BJ (cell line): ENCODE measurements at regions not wholly inside any gene's neighbourhood (a gene's known extent, or its start where the extent isn't known, plus 50 kb on each side); places are given as distances from the start of the nearest gene placed in this dataset.
A peak's percentile ranks its signal among the peaks of the same experiment; 100 is the strongest.
"Not testable (repeated sequence)": the region's sequence is repeated elsewhere in the genome, so short reads cannot be mapped to it uniquely, and the experiment has no call there.

Experiments used
- CTCF ChIA-PET: fragments of 350-600 bp; formaldehyde crosslinking; extraction: SDS; loops from one replicate; lab custom pipeline; 2021; ENCODE audit warnings: antibody characterized with exemption, inconsistent platforms; lab: Yijun Ruan, JAX
- POLR2A ChIA-PET: fragments of 300-600 bp; sonication (Branson Sonifier 250); formaldehyde crosslinking; extraction: SDS; loops from one replicate; lab custom pipeline; 2021; ENCODE audit warnings: antibody characterized with exemption; lab: Charles Lee
- DNase-seq: peaks from one replicate; pipeline ENCODE4 v3.0.0-alpha.2; 2011; ENCODE audit warnings: low read depth
- H3K27me3 ChIP-seq: 2 replicates; pipeline ENCODE4 v1.6.0; 2011; ENCODE audit warnings: low read length; ENCODE audit not compliant: control insufficient read depth, insufficient read depth
- H3K36me3 ChIP-seq: 2 replicates; pipeline ENCODE4 v1.5.1; 2011; ENCODE audit warnings: low read length; ENCODE audit not compliant: control insufficient read depth, insufficient read depth
- H3K4me3 ChIP-seq: 2 replicates; pipeline ENCODE4 v1.5.1; 2011; ENCODE audit warnings: low read depth, mild to moderate bottlenecking, control low read depth, low read length
- CTCF ChIP-seq: IDR thresholded peaks from 2 replicates; pipeline ENCODE4 v1.5.1; 2011; ENCODE audit warnings: low read depth, mild to moderate bottlenecking, control low read depth, inconsistent platforms, low read length, moderate library complexity; ENCODE audit not compliant: insufficient read depth

- ChIA-PET POLR2A (no interaction called here), CTCF (interaction anchor here (0.8 kb wide), 1 partner anchor 184 kb away, joined by 3 read pairs; no protein-coding TSS in a partner anchor)
- no peaks in the 10 kb centered on the region; the same call in 1 of the 2 replicates for H3K36me3 ChIP-seq
- no peaks in the 10 kb centered on the region for H3K27me3 ChIP-seq
- TF ChIP-seq CTCF = no peak
- peak; percentile 44 for DNase-seq
- H3K4me3 ChIP-seq = no peak overlapping the region
These were observed 92.6 kb downstream of the UTRN start for GRCh38 chr6:144377586-144378210.

- no peak for TF ChIP-seq CTCF
- Histone ChIP-seq H3K36me3 (no peaks in the 10 kb centered on the region; the same call in 1 of the 2 replicates), H3K4me3 (no peak overlapping the region), H3K27me3 (no peaks in the 10 kb centered on the region)
- DNase-seq = no peak
- CTCF ChIA-PET = no interaction called here
- POLR2A ChIA-PET = no interaction called here
These were observed 93.3 kb downstream of the UTRN start for GRCh38 chr6:144378437-144378836.

DNA sequence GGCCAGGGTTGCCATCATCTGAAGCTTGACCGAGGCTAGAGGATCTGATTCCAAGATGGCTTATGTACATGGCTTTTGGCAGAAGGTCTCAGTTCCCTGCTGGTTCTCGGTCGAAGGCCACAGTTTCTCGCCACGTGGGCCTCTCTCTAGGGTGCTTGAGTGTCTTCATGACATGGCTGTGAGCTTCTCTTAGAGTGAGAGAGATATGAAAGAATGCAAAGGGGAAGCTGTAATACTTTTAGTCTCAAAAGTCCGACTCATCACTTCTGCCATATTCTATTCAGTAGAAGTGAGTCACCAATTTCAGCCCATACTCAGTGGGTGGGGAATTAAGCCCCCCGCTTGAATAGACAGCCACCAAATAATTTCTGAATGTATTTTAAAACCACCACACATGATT is 94.2 kb downstream of the UTRN start:
- Histone ChIP-seq H3K27me3 (no peaks in the 10 kb centered on the region), H3K36me3 (no peaks in the 10 kb centered on the region; the same call in 1 of the 2 replicates), H3K4me3 (no peak overlapping the region)
- POLR2A ChIA-PET = no interaction called here
- no peak for TF ChIP-seq CTCF
- CTCF ChIA-PET = no interaction called here
- DNase-seq = no peak

DNA sequence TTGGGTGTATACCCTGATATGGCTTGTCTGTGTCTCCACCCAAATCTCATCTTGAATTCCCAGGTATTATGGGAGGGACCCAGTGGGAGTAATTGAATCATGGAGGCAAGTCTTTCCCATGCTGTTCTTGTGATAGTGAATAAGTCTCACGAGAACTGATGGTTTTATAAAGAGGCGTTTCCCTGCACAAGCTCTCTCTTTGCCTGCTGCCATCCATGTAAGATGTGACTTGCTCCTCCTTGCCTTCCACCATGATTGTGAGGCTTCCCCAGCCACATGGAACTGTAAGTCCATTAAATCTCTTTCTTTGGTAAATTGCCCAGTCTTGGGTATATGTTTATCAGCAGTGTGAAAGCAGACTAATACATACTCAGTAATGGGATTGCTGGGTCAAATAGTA is 96.4 kb downstream of the UTRN start:
- CTCF ChIA-PET, POLR2A ChIA-PET, DNase-seq, H3K4me3 ChIP-seq, H3K36me3 ChIP-seq, H3K27me3 ChIP-seq: not testable (repeated sequence)

DNA sequence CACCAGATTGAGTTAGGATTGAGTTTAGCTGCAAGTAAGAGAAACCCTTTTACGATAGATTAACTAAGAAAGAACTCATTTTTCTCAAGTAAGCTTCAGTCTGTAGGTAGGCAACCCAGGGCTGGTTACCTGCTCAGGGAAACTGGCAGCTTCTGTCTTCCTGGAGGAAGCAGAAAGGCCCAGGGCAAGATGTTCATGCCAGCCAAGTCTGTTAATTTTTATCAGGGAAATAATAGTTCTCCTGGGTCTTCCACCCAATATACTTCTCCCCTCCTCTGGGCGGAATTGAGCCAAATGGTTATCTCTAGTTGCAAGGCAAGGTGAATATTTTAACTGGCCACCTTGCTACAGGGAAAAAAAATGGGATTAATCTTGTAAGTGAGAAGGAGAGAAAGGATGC is 98.2 kb downstream of the UTRN start:
- no peak for TF ChIP-seq CTCF
- Histone ChIP-seq H3K4me3 (no peak overlapping the region), H3K27me3 (no peaks in the 10 kb centered on the region), H3K36me3 (no peaks in the 10 kb centered on the region)
- CTCF ChIA-PET = no interaction called here
- POLR2A ChIA-PET = no interaction called here
- no peak for DNase-seq

DNA sequence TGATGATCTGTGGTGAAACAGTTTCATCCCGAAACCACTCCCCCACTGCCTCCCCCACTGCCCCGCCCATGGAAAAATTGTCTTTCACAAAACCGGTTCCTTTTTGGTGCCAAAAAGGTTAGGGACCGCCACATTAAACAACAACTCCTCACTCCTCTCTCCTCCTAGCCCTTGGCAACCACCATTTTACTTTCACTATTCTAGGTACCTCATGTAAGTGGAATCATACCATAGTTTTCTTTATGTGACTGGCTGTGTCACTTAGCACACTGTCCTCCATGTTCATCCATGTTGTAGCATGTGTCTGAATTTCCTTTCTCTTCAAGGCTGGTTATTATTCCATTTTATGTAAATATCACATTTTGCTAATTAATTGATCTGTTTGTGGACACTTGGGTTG is 99.3 kb downstream of the UTRN start:
- H3K36me3 ChIP-seq = no peaks in the 10 kb centered on the region
- ChIA-PET CTCF (no interaction called here), POLR2A (no interaction called here)
- TF ChIP-seq CTCF = no peak
- DNase-seq = no peak
- no peaks in the 10 kb centered on the region for H3K27me3 ChIP-seq
- no peak overlapping the region for H3K4me3 ChIP-seq

- DNase-seq, CTCF ChIA-PET, POLR2A ChIA-PET, H3K36me3 ChIP-seq, H3K4me3 ChIP-seq, H3K27me3 ChIP-seq: not testable (repeated sequence)
These were observed 104.3 kb downstream of the UTRN start for GRCh38 chr6:144389474-144389873.
